ENCODE measurements at regions not wholly inside any gene's neighbourhood (a gene's known extent, or its start where the extent isn't known, plus 50 kb on each side); places are given as distances from the start of the nearest gene placed in this dataset.
A peak's percentile ranks its signal among the peaks of the same experiment; 100 is the strongest.
"Not testable (repeated sequence)": the region's sequence is repeated elsewhere in the genome, so short reads cannot be mapped to it uniquely, and the experiment has no call there.

DNA sequence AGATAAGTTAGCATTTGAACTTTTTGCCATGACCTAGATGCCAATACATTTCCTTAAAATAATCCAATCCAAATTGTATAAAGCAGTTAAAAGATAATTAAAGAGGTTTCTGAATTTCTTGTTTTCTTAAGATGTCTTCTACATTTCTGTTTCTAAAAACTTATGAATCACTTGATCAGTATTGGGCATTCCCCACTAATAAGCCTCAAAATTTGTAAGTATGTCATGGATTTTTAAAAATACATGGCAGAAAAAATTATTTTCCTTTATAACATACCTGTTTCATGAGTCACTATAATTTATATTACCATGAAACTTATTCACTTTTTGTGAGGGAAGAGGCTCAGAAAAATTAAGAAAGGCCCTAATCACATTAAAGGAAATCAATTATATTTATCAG lies 90.3 kb upstream of the TFPI start:
- Histone ChIP-seq H3K36me3 (ENCODE audit: insufficient read depth) (no peaks in the 10 kb centered on the region), H3K4me3 (ENCODE audit: low read depth, low read length) (no peak overlapping the region), H3K4me1 (ENCODE audit: insufficient read depth) (no peaks in the 10 kb centered on the region), H3K27ac (ENCODE audit: low read depth) (no peak overlapping the region)
- no peak for DNase-seq (ENCODE audit: extremely low spot score)

DNA sequence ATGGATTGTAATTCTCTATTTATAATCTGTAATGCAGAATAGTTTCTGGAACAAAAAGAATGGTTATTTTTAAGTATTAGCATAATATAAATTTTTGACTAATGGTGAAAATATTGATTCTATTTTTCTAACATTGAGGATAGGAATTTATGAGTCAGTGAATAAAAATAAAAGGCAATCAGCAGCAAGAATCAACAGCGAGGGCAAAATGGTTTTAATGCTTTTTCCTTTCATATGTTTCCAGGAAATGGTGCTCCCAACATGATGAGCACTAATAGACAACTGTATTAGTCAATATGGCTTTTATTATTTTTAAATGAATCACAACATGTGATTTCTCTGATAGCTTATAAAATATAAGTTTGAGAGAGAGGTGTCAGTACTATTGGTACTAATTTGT lies 90.7 kb upstream of the TFPI start:
- Histone ChIP-seq H3K27ac (ENCODE audit: low read depth) (no peak overlapping the region), H3K36me3 (ENCODE audit: insufficient read depth) (no peaks in the 10 kb centered on the region), H3K4me1 (ENCODE audit: insufficient read depth) (no peaks in the 10 kb centered on the region), H3K4me3 (ENCODE audit: low read depth, low read length) (no peak overlapping the region)
- DNase-seq (ENCODE audit: extremely low spot score) = no peak
- WGBS = 76% methylated on average over 1 of the region's 1 CpG

DNA sequence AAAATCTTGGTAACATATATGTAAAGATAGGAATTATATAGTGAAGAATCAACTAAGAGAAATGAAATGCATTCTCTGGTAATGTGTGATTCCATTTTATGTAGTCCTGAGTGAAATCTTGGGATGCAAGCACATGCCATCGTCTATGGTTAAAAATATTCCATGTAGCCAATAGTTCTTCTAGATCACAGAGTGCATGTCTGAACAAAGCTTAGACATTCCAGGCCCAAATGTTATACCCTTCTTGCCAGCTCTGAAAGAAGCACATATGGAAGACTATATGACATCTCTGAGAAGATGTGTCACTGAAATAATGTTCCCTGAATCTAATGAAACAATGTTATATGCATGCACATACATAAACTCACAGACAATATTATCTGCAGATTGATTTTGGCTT lies 92.3 kb upstream of the TFPI start:
- H3K27ac ChIP-seq (ENCODE audit: low read depth) = no peak overlapping the region
- H3K4me1 ChIP-seq (ENCODE audit: insufficient read depth) = no peaks in the 10 kb centered on the region
- 84% methylated on average over 1 of the region's 1 CpG for WGBS
- no peaks in the 10 kb centered on the region for H3K36me3 ChIP-seq (ENCODE audit: insufficient read depth)
- no peak for DNase-seq (ENCODE audit: extremely low spot score)
- H3K4me3 ChIP-seq (ENCODE audit: low read depth, low read length) = no peak overlapping the region

DNA sequence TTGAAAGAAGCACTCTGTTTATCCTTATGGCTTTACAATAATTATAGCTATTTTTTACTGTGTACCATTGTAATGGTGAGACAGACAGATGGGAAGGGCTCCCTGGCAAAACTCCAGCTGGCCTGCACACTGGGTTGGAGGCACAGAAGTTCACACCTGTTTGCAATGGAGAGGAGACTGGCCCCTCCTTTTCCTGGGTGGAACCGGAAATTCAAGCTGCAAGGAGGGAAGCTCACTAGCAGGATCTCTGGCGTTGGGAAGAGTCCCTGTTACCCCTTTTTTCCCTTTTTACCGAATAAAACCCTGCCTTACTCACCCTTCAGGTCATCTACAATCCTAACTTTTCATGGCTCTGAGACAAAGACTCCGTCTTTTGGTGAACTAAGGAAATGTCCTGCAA lies 100.3 kb upstream of the TFPI start:
- Histone ChIP-seq H3K36me3 (ENCODE audit: insufficient read depth) (no peaks in the 10 kb centered on the region), H3K4me1 (ENCODE audit: insufficient read depth) (no peaks in the 10 kb centered on the region), H3K27ac (ENCODE audit: low read depth) (no peak overlapping the region), H3K4me3 (ENCODE audit: low read depth, low read length) (no peak overlapping the region)
- DNase-seq (ENCODE audit: extremely low spot score) = no peak
- WGBS = 72% methylated on average over 4 of the region's 4 CpGs

DNA sequence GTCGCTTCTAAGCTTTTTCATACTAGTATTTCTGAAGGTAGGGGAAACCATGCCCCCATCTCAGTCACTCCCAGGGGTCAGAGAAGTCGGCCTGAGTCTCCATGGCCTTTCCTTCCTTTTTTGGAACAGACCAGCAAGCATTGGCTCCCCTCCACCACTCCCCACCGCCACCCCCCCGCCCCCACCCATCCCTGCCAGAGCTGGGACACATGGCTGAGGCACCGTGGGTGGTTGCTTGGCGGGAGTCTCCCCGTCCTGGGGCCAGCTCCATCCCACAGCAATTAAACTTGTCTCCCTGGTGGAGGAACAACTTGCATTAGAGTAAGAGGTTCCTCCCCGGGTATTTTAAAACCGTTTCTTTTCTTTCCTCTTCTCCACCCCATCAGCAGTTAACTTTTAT lies 100.8 kb upstream of the TFPI start:
- Histone ChIP-seq H3K4me1 (ENCODE audit: insufficient read depth) (no peaks in the 10 kb centered on the region), H3K4me3 (ENCODE audit: low read depth, low read length) (no peak overlapping the region), H3K27ac (ENCODE audit: low read depth) (no peak overlapping the region), H3K36me3 (ENCODE audit: insufficient read depth) (no peaks in the 10 kb centered on the region)
- DNase-seq (ENCODE audit: extremely low spot score) = peak; percentile 1
- 49% methylated on average over 9 of the region's 9 CpGs for WGBS

DNA sequence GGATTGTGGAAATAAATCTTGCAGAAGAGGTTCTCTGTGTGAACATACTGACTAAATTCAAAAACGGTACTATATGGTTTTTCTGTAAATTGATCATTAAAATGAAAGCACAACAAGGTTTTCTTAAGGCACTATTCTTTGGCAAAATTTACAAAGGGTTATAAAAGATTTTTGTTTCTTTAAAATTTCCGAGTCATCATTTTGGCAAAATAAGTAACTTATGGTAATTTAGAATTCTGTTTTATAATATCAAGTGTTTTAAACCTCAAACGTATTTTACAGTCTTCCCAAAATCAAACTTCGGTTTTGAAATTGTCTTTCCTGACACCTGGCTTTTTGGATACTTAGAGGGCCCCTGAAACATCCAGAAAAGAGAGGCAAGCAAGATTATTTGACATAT lies 101.9 kb upstream of the TFPI start:
- DNase-seq (ENCODE audit: extremely low spot score) = no peak
- no peaks in the 10 kb centered on the region for H3K36me3 ChIP-seq (ENCODE audit: insufficient read depth)
- 77% methylated on average over 4 of the region's 4 CpGs for WGBS
- H3K4me1 ChIP-seq (ENCODE audit: insufficient read depth) = no peaks in the 10 kb centered on the region
- no peak overlapping the region for H3K27ac ChIP-seq (ENCODE audit: low read depth)
- no peak overlapping the region for H3K4me3 ChIP-seq (ENCODE audit: low read depth, low read length)

DNA sequence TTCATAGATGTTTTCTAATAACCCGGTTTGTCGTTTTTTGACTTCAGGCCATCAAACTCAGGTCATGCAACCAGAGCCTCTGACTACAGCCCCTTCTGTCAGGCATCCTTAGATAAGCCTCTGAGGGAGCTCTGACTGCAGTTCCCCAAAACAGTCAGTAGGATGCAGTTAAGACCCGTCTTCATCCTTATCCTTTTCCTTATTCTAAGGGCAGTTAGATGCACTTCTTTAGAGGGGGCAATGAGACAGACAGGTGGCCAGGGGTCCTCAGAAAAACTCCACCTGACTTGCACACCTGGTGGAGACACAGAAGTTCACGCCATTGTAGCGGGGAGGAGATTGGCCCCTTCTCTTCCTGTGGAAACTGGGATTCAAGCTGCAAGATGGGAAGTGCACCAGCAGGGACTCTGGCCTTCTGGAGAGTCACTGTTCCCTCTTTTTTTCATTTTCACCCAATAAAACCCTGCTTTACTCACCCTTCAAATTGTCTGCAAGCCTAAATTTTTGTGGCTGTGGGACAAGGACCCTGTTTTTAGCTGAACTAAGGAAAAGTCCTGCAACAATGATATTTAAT lies 104.8 kb upstream of the TFPI start:
- WGBS = 32% methylated on average over 5 of the region's 5 CpGs
- DNase-seq (ENCODE audit: extremely low spot score) = no peak
- no peaks in the 10 kb centered on the region for H3K36me3 ChIP-seq (ENCODE audit: insufficient read depth)
- no peak overlapping the region for H3K27ac ChIP-seq (ENCODE audit: low read depth)
- no peak overlapping the region for H3K4me3 ChIP-seq (ENCODE audit: low read depth, low read length)
- no peaks in the 10 kb centered on the region for H3K4me1 ChIP-seq (ENCODE audit: insufficient read depth)

DNA sequence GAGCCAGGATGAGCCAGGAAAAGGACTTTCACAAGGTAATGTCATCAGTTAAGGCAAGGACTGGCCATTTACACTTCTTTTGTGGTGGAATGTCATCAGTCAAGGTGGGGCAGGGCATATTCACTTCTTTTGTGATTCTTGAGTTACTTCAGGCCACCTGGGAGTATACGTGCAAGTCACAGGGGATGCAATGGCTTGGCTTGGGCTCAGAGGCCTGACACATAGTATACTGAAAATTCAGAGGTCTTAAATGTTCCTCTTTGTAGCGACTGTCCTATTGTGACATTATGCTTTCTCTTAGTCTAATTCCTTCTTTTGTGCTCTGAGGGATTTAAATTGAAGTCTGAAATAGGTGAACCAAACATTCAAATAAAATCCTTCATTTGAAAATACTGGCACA lies 121.8 kb upstream of the TFPI start:
- H3K36me3 ChIP-seq (ENCODE audit: insufficient read depth); H3K4me1 ChIP-seq (ENCODE audit: insufficient read depth); DNase-seq (ENCODE audit: extremely low spot score); H3K4me3 ChIP-seq (ENCODE audit: low read depth, low read length); H3K27ac ChIP-seq (ENCODE audit: low read depth): not testable (repeated sequence)
- WGBS = 89% methylated on average over 2 of the region's 2 CpGs

DNA sequence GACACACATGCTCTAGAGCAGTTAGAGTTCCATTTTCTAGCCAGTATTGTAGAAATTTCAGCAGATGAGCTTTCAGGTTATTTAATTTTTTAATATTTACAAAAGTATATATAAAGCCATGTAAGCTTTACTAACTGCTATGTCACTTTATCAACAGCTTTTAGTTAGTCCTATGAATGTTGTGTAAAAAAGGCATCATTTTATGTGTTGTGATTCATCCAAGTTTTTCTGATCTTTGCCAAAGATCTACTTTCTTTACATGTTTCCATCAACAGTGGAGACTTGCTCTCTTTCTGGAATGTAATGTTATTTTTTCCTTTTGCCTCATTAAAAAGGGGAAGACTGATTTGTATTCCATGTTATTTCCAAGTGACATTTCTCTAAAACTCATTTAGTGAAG lies 125.2 kb upstream of the TFPI start:
- no peaks in the 10 kb centered on the region for H3K4me1 ChIP-seq (ENCODE audit: insufficient read depth)
- no peaks in the 10 kb centered on the region for H3K36me3 ChIP-seq (ENCODE audit: insufficient read depth)
- no peak for DNase-seq (ENCODE audit: extremely low spot score)
- no peak overlapping the region for H3K4me3 ChIP-seq (ENCODE audit: low read depth, low read length)
- H3K27ac ChIP-seq (ENCODE audit: low read depth) = no peak overlapping the region

DNA sequence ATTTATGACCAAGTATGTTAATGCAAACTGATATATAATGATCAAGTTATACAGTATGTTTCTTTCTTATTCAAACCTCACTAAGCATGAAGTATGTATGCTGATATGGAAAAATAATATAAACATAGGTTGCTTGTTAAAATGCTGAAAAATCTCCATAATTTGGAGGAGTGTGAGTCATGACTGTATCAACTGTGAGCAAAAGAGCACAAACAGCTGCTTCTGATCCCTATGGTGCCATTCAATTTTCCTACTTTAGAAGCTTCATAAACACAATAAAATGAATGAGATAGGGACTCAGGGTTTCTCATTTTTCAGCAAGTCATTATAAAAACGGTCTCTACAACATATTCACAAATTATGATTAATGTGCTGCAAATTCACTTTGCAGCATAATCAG lies 129.9 kb upstream of the TFPI start:
- no peak for DNase-seq (ENCODE audit: extremely low spot score)
- WGBS = 25% methylated on average over 1 of the region's 1 CpG

DNA sequence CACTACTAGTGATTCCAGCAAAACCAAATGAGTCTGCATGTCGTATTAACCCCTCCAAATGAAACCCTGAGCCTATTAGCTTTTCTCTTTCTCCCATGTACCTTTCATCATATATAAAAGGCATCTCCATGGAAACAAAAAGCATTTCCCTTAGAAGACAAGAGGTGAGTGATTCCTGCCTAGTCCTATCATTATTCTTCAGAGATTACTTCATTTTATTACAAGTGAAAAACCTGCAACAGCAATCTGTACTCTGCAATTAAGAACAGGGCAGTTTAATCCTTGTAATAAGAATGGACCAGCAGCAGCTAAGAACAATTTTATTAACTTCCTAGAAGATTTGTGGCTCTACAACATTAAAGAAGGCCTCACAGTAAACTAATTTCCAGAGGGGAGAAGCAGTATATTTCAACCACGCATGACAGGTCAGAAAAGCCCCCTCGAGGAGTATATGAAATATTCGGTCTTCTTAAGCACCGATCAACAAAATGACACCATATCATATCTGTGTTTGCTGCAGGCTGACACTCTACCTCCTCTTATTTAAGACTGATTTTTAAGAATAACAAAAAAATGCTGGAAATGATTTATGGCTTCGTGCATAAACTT lies 132.3 kb upstream of the TFPI start:
- DNase-seq (ENCODE audit: extremely low spot score) = no peak
- no peak overlapping the region for H3K4me3 ChIP-seq (ENCODE audit: low read depth, low read length)
- 79% methylated on average over 6 of the region's 6 CpGs for WGBS
- H3K36me3 ChIP-seq (ENCODE audit: insufficient read depth) = no peaks in the 10 kb centered on the region
- H3K4me1 ChIP-seq (ENCODE audit: insufficient read depth) = no peaks in the 10 kb centered on the region
- no peak overlapping the region for H3K27ac ChIP-seq (ENCODE audit: low read depth)

More for the DNA sequence above, 129.9 kb upstream of the TFPI start:
- Histone ChIP-seq H3K27ac (ENCODE audit: low read depth) (no peak overlapping the region), H3K4me1 (ENCODE audit: insufficient read depth) (no peaks in the 10 kb centered on the region), H3K36me3 (ENCODE audit: insufficient read depth) (no peaks in the 10 kb centered on the region), H3K4me3 (ENCODE audit: low read depth, low read length) (no peak overlapping the region)

DNA sequence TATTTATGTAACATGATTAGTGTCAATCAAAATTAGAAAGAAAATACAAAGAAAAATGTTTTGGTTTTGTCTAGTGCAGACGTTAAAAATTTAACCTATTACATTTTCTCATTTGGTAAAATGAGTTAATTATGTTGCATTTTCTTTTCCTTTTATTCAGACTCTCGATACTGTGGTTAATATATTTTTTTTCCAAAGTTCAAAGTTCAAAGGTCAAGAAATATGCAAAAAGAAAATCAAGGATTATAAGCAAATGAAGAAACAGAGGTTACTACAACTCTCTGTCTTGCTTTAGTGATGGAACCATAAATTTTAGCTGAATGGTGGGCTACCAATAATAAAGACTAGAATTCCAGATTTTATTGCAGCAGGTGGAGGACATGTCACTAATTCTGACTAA lies 133.3 kb upstream of the TFPI start:
- no peak overlapping the region for H3K27ac ChIP-seq (ENCODE audit: low read depth)
- H3K4me1 ChIP-seq (ENCODE audit: insufficient read depth) = no peaks in the 10 kb centered on the region
- DNase-seq (ENCODE audit: extremely low spot score) = no peak
- H3K4me3 ChIP-seq (ENCODE audit: low read depth, low read length) = no peak overlapping the region
- no peaks in the 10 kb centered on the region for H3K36me3 ChIP-seq (ENCODE audit: insufficient read depth)
- WGBS = 83% methylated on average over 2 of the region's 2 CpGs

DNA sequence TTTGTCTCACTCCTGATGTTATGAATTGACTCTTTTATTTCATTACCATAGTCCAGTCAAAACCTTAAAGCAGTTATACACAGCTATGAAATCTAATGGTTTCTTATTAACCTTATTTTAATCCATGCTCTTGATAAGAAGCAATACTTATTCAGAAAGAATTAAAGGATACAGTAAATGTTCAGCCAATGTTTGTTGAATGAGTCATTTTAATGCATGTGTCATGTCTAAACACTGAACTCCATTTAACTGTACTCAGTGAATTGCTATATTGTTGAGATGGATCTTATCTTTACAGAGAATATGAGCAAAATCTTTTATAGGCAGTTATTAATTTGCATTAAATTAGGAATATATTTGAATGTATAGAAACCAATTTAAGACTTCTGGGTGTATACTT lies 135.1 kb upstream of the TFPI start:
- Histone ChIP-seq H3K4me1 (ENCODE audit: insufficient read depth) (no peaks in the 10 kb centered on the region), H3K36me3 (ENCODE audit: insufficient read depth) (no peaks in the 10 kb centered on the region), H3K4me3 (ENCODE audit: low read depth, low read length) (no peak overlapping the region), H3K27ac (ENCODE audit: low read depth) (no peak overlapping the region)
- DNase-seq (ENCODE audit: extremely low spot score) = no peak

DNA sequence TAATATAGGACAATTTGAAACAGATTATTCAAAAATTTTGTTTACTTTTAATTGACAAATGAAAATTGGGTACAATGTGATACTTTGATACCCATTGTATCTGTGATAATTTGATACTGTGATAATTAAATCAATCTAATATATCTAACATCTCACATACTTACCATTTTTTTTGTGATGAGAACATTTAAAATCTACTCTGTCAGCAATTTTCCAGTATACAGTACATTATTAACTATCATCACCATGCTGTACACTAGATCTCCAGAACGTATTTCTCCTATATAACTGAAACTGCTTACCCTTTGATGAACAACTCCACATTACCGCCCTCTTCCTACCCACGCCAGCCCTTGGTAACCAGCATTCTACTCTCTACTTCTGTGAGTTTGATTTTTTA lies 139.7 kb upstream of the TFPI start:
- Histone ChIP-seq H3K27ac (ENCODE audit: low read depth) (no peak overlapping the region), H3K4me3 (ENCODE audit: low read depth, low read length) (no peak overlapping the region), H3K4me1 (ENCODE audit: insufficient read depth) (no peaks in the 10 kb centered on the region), H3K36me3 (ENCODE audit: insufficient read depth) (no peaks in the 10 kb centered on the region)
- 85% methylated on average over 3 of the region's 3 CpGs for WGBS
- DNase-seq (ENCODE audit: extremely low spot score) = no peak

DNA sequence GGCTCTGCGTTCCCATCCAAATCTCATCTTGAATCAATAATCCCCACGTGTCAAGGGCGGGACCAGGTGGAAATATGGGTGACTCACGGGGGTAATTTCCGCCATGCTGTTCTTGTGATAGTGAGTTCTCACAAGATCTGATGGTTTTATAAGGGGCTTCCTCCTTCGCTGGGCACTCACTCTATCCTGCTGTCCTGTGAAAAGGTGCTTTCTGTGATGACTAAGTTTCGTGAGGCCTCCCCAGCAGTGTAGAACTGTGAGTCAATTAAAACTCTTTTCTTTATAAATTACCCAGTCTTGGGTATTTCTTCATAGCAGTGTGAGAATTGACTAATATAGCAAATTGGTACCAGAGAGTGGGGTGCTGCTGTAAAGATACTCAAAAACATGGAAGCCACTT lies 142.4 kb upstream of the TFPI start:
- H3K27ac ChIP-seq (ENCODE audit: low read depth); H3K36me3 ChIP-seq (ENCODE audit: insufficient read depth); H3K4me3 ChIP-seq (ENCODE audit: low read depth, low read length); H3K4me1 ChIP-seq (ENCODE audit: insufficient read depth); DNase-seq (ENCODE audit: extremely low spot score): not testable (repeated sequence)
- 93% methylated on average over 7 of the region's 7 CpGs for WGBS

All from urinary bladder (tissue), 3 donors.